ENCODE measurements at regions not wholly inside any gene's neighbourhood (a gene's known extent, or its start where the extent isn't known, plus 50 kb on each side); places are given as distances from the start of the nearest gene placed in this dataset.

DNA sequence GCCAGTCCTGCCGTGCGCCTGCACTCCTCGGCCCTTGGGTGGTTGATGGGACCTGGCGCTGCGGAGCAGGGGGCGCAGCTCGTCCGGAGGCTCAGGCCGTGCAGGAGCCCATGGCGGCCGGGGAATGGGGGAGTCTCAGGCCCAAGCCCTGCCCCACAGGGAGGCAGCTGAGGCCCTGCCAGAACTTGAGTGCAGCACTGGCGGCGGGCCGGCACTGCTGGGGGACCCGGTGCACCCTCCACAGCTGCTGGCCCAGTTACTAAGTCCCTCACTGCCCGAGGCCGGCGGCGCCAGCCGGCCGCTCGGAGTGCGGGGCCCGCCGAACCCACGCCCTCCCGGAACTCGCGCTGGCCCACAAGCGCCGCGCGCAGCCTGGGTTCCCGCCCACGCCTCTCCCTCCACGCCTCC, 190.9 kb upstream of the MME start:
- Histone ChIP-seq H3K27me3 (ENCODE audit: control insufficient read depth, insufficient read depth, low read length) (no peaks in the 10 kb centered on the region), H3K4me1 (no peaks in the 10 kb centered on the region), H2AFZ (no peak overlapping the region), H3K4me2 (ENCODE audit: low read length) (no peak overlapping the region), H3K36me3 (ENCODE audit: control insufficient read depth, insufficient read depth, low read length) (no peaks in the 10 kb centered on the region), H3K9me3 (ENCODE audit: control insufficient read depth, low read length) (no peaks in the 10 kb centered on the region), H3K9ac (no peak overlapping the region), H3K4me3 (ENCODE audit: low read depth, low read length) (no peak overlapping the region), H3K27ac (no peak overlapping the region), H3K79me2 (no peaks in the 10 kb centered on the region)
- TF ChIP-seq, protein P1, sequence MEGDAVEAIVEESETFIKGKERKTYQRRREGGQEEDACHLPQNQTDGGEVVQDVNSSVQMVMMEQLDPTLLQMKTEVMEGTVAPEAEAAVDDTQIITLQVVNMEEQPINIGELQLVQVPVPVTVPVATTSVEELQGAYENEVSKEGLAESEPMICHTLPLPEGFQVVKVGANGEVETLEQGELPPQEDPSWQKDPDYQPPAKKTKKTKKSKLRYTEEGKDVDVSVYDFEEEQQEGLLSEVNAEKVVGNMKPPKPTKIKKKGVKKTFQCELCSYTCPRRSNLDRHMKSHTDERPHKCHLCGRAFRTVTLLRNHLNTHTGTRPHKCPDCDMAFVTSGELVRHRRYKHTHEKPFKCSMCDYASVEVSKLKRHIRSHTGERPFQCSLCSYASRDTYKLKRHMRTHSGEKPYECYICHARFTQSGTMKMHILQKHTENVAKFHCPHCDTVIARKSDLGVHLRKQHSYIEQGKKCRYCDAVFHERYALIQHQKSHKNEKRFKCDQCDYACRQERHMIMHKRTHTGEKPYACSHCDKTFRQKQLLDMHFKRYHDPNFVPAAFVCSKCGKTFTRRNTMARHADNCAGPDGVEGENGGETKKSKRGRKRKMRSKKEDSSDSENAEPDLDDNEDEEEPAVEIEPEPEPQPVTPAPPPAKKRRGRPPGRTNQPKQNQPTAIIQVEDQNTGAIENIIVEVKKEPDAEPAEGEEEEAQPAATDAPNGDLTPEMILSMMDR (IDR thresholded peaks at IDR 0.05): no peak

DNA sequence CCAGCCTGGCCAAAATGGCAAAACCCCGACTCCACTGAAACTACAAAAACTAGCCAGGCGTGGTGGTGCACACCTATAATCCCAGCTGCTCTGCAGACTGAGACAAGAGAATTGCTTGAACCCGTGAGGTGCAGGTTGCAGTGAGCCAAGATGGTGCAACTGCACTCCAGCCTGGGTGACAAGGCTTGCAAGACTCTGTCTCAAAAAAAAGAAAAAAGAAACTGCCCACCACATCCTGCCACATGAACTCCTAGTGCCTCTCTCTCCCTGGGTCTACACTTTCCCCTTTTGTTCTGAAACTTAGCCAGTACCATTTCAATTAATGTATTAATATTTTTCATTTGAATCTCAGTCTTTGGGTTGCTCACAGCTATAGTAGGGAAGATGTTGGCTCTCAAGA, 192.2 kb upstream of the MME start:
- H3K36me3 ChIP-seq (ENCODE audit: control insufficient read depth, insufficient read depth, low read length): no peaks in the 10 kb centered on the region
- no peaks in the 10 kb centered on the region for H3K9me3 ChIP-seq (ENCODE audit: control insufficient read depth, low read length)
- H3K4me3 ChIP-seq (ENCODE audit: low read depth, low read length): no peak overlapping the region
- no peaks in the 10 kb centered on the region for H3K4me1 ChIP-seq
- H3K9ac ChIP-seq: no peak overlapping the region
- H2AFZ ChIP-seq: no peak overlapping the region
- TF ChIP-seq, protein P1 (IDR thresholded peaks at IDR 0.05): no peak
- no peak overlapping the region for H3K4me2 ChIP-seq (ENCODE audit: low read length)
- no peaks in the 10 kb centered on the region for H3K27me3 ChIP-seq (ENCODE audit: control insufficient read depth, insufficient read depth, low read length)
- H3K79me2 ChIP-seq: no peaks in the 10 kb centered on the region
- H3K27ac ChIP-seq: no peak overlapping the region

DNA sequence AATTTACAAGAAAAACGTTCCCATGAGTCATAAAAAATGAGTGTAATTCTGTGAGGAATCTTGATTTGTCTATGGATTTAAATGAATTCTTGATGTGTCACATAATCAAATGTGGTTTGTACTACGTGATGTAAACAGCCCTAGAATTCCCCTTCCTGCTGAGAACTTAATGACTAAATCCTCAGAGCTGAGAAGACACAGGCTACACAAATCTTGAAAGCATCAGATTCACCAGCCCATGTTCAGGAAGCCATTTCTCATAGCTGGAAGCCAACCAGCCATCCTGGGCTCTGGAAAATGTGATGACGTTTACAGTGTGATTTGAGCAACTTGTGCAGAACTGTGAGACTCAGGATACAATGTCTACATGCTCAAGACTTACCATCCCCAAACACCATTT, 193.7 kb upstream of the MME start:
- H3K9ac ChIP-seq: no peak overlapping the region
- no peaks in the 10 kb centered on the region for H3K36me3 ChIP-seq (ENCODE audit: control insufficient read depth, insufficient read depth, low read length)
- H2AFZ ChIP-seq: no peak overlapping the region
- no peaks in the 10 kb centered on the region for H3K4me1 ChIP-seq
- H3K4me3 ChIP-seq (ENCODE audit: low read depth, low read length): no peak overlapping the region
- H3K4me2 ChIP-seq (ENCODE audit: low read length): no peak overlapping the region
- no peak overlapping the region for H3K27ac ChIP-seq
- H3K79me2 ChIP-seq: no peaks in the 10 kb centered on the region
- no peaks in the 10 kb centered on the region for H3K27me3 ChIP-seq (ENCODE audit: control insufficient read depth, insufficient read depth, low read length)
- TF ChIP-seq, protein P1 (IDR thresholded peaks at IDR 0.05): no peak
- H3K9me3 ChIP-seq (ENCODE audit: control insufficient read depth, low read length): no peaks in the 10 kb centered on the region

DNA sequence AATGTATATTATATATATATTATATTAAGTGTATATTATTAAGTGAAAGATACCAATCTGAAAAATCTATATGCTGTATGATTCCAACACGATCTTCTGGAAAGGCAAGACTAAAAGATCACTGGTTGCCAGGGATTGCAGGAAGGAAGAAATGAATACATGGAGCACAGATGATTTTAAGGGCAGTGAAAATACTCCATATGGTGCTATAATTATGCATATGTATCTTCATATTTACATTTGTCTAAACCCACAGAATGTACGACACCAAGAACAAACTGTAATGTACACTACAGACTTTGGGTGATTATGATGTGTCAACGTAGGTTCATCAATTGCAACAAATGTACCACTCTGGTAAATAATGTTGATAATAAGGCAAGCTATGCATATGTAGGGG, 194.7 kb upstream of the MME start:
- H3K9ac ChIP-seq: no peak overlapping the region

DNA sequence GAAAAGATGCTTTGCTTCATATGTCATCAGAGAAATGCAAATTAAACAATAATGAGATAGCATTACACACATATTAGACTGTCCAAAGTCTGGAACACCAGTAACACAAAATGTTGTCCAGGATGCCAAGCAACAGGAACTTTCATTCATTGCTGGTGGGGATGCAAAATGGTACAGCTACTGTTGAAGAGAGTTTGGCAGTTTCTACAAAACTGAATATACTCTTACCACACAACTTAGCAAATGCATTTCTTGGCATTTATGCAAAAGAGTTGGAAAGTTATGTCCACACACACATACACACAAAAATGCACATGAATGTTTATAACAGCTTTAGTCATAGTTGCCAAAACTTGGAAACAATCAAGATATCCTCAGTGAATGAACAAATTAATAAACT, 195.2 kb upstream of the MME start:
- Histone ChIP-seq H3K4me3 (ENCODE audit: low read depth, low read length) (no peak overlapping the region), H3K4me2 (ENCODE audit: low read length) (no peak overlapping the region), H3K27ac (no peak overlapping the region), H3K9me3 (ENCODE audit: control insufficient read depth, low read length) (no peaks in the 10 kb centered on the region), H3K27me3 (ENCODE audit: control insufficient read depth, insufficient read depth, low read length) (no peaks in the 10 kb centered on the region), H3K9ac (no peak overlapping the region), H3K4me1 (no peaks in the 10 kb centered on the region), H3K36me3 (ENCODE audit: control insufficient read depth, insufficient read depth, low read length) (no peaks in the 10 kb centered on the region), H2AFZ (no peak overlapping the region), H3K79me2 (no peaks in the 10 kb centered on the region)
- TF ChIP-seq, protein P1 (IDR thresholded peaks at IDR 0.05): no peak

More for the DNA sequence above, 194.7 kb upstream of the MME start:
- Histone ChIP-seq H3K79me2 (no peaks in the 10 kb centered on the region), H3K9me3 (ENCODE audit: control insufficient read depth, low read length) (no peaks in the 10 kb centered on the region), H3K4me1 (no peaks in the 10 kb centered on the region), H3K4me2 (ENCODE audit: low read length) (no peak overlapping the region), H3K36me3 (ENCODE audit: control insufficient read depth, insufficient read depth, low read length) (no peaks in the 10 kb centered on the region), H3K27me3 (ENCODE audit: control insufficient read depth, insufficient read depth, low read length) (no peaks in the 10 kb centered on the region), H3K27ac (no peak overlapping the region), H3K4me3 (ENCODE audit: low read depth, low read length) (no peak overlapping the region), H2AFZ (no peak overlapping the region)
- TF ChIP-seq, protein P1 (IDR thresholded peaks at IDR 0.05): no peak

Measured in parathyroid adenoma (tissue), 2 donors.